ENCODE measurements at regions not wholly inside any gene's neighbourhood (a gene's known extent, or its start where the extent isn't known, plus 50 kb on each side); places are given as distances from the start of the nearest gene placed in this dataset.

- no peaks in the 10 kb centered on the region for H3K27me3 ChIP-seq (replicated peaks)
- no peak for TF ChIP-seq CTCF (IDR thresholded peaks at IDR 0.05; ENCODE audit: low read depth, low read length, missing control alignments)
- no peaks in the 10 kb centered on the region for H3K36me3 ChIP-seq (replicated peaks)
- H3K27ac ChIP-seq: no peak overlapping the region
- no peak for DNase-seq
- in situ Hi-C loops (cut with HindIII; ENCODE audit: low pct_ligation_motif_present, low sequenced_read_pairs): no loop called here
- no peak overlapping the region for H3K4me3 ChIP-seq (ENCODE audit: low read depth, low read length)
Measured at GRCh38 chr5:6003040-6003825, 375.1 kb downstream of the MED10 start.

GRCh38 chr5:6000867-6001266, 377.5 kb downstream of the MED10 start:
- DNase-seq: no peak
- TF ChIP-seq CTCF (IDR thresholded peaks at IDR 0.05; ENCODE audit: low read depth, low read length, missing control alignments): no peak
- Histone ChIP-seq H3K4me3 (ENCODE audit: low read depth, low read length) (no peak overlapping the region), H3K27me3 (replicated peaks) (no peaks in the 10 kb centered on the region), H3K36me3 (replicated peaks) (no peaks in the 10 kb centered on the region), H3K27ac (no peak overlapping the region)
- in situ Hi-C loops (cut with HindIII; ENCODE audit: low pct_ligation_motif_present, low sequenced_read_pairs): no loop called here

GRCh38 chr5:5995819-5996218, 382.5 kb downstream of the MED10 start:
- Histone ChIP-seq H3K27ac (no peak overlapping the region), H3K4me3 (ENCODE audit: low read depth, low read length) (no peak overlapping the region), H3K27me3 (replicated peaks) (no peaks in the 10 kb centered on the region), H3K36me3 (replicated peaks) (no peaks in the 10 kb centered on the region)
- DNase-seq: no peak
- TF ChIP-seq CTCF (IDR thresholded peaks at IDR 0.05; ENCODE audit: low read depth, low read length, missing control alignments): no peak
- in situ Hi-C loops (cut with HindIII; ENCODE audit: low pct_ligation_motif_present, low sequenced_read_pairs): no loop called here

GRCh38 chr5:5986492-5987178, 391.7 kb downstream of the MED10 start:
- no peak overlapping the region for H3K4me3 ChIP-seq (ENCODE audit: low read depth, low read length)
- H3K36me3 ChIP-seq (replicated peaks): no peaks in the 10 kb centered on the region
- DNase-seq: no peak
- no peak overlapping the region for H3K27ac ChIP-seq
- H3K27me3 ChIP-seq (replicated peaks): no peaks in the 10 kb centered on the region
- in situ Hi-C loops (cut with HindIII; ENCODE audit: low pct_ligation_motif_present, low sequenced_read_pairs): no loop called here
- TF ChIP-seq CTCF (IDR thresholded peaks at IDR 0.05; ENCODE audit: low read depth, low read length, missing control alignments): no peak

GRCh38 chr5:5985332-5985731, 393.0 kb downstream of the MED10 start:
- Histone ChIP-seq H3K4me3 (ENCODE audit: low read depth, low read length) (no peak overlapping the region), H3K27ac (no peak overlapping the region), H3K27me3 (replicated peaks) (no peaks in the 10 kb centered on the region), H3K36me3 (replicated peaks) (no peaks in the 10 kb centered on the region)
- in situ Hi-C loops (cut with HindIII; ENCODE audit: low pct_ligation_motif_present, low sequenced_read_pairs): no loop called here
- no peak for TF ChIP-seq CTCF (IDR thresholded peaks at IDR 0.05; ENCODE audit: low read depth, low read length, missing control alignments)
- no peak for DNase-seq
